GM12874 (cell line): ENCODE measurements at regions not wholly inside any gene's neighbourhood (a gene's known extent, or its start where the extent isn't known, plus 50 kb on each side); places are given as distances from the start of the nearest gene placed in this dataset.

Experiments used
- CTCF ChIP-seq: IDR thresholded peaks from 2 replicates; pipeline ENCODE4 v1.5.1; 2011; ENCODE audit warnings: low read depth, mild to moderate bottlenecking, control low read depth, low read length, moderate library complexity; ENCODE audit not compliant: insufficient read depth

GRCh38 chr6:144633886-144634285 is 348.8 kb downstream of the UTRN start:
- TF ChIP-seq CTCF, result no peak

- TF ChIP-seq CTCF, result no peak
Measured at GRCh38 chr6:144634371-144634770, 349.2 kb downstream of the UTRN start.

GRCh38 chr6:144635051-144635450 is 349.9 kb downstream of the UTRN start:
- TF ChIP-seq CTCF, result no peak

GRCh38 chr6:144637541-144637940 is 352.4 kb downstream of the UTRN start:
- TF ChIP-seq CTCF, result no peak

GRCh38 chr6:144639654-144640053 is 354.5 kb downstream of the UTRN start:
- TF ChIP-seq CTCF, result no peak

GRCh38 chr6:144641286-144641685 is 356.2 kb downstream of the UTRN start:
- TF ChIP-seq CTCF, result no peak

- TF ChIP-seq CTCF, result no peak
Measured at GRCh38 chr6:144644776-144645175, 359.6 kb downstream of the UTRN start.
